ENCODE measurements at regions not wholly inside any gene's neighbourhood (a gene's known extent, or its start where the extent isn't known, plus 50 kb on each side); places are given as distances from the start of the nearest gene placed in this dataset.

GRCh38 chr1:232379063-232379434, 250.9 kb downstream of the SIPA1L2 start:
- H3K27ac ChIP-seq, result peak overlapping the region in 4 of 10 donors; percentile 50 to 77 (median 63)
- ATAC-seq (no peak), DNase-seq (no peak)
- H3K9me3 ChIP-seq, result no peaks in the 10 kb centered on the region
- 75 to 77% methylated on average over 7 of the region's 7 CpGs for WGBS, 2 donors
- H3K36me3 ChIP-seq, result no peaks in the 10 kb centered on the region
- TF ChIP-seq CTCF (IDR thresholded peaks at IDR 0.05), result no peak
- no peaks in the 10 kb centered on the region for H3K27me3 ChIP-seq
- no peak overlapping the region for H3K4me3 ChIP-seq
- intact Hi-C loops (cut with DNase I), result no loop called here
- peaks cover 10 to 36% (median 27%) of the 10 kb centered on the region in 9 donors for H3K4me1 ChIP-seq

GRCh38 chr1:232378266-232379062, 251.5 kb downstream of the SIPA1L2 start:
- Histone ChIP-seq H3K27ac (peak overlapping the region in 9 of 10 donors; percentile 16 to 77 (median 50)), H3K4me1 (peaks cover 10 to 33% (median 27%) of the 10 kb centered on the region in 9 donors), H3K36me3 (no peaks in the 10 kb centered on the region), H3K9me3 (no peaks in the 10 kb centered on the region), H3K4me3 (no peak overlapping the region), H3K27me3 (no peaks in the 10 kb centered on the region)
- TF ChIP-seq CTCF (IDR thresholded peaks at IDR 0.05), result no peak
- DNase-seq (peak in 1 of 2 donors; percentile 28), ATAC-seq (peak in 5 of 8 donors; percentile 46 to 67 (median 50))
- WGBS, 2 donors, result 71 to 72% methylated on average over 13 of the region's 13 CpGs
- intact Hi-C loops (cut with DNase I), result no loop called here

- no peak overlapping the region for H3K4me3 ChIP-seq
- H3K36me3 ChIP-seq, result no peaks in the 10 kb centered on the region
- 34 to 66% methylated on average over 3 of the region's 3 CpGs for WGBS, 2 donors
- H3K4me1 ChIP-seq, result peaks cover 10 to 33% (median 27%) of the 10 kb centered on the region in 9 donors
- H3K27me3 ChIP-seq, result no peaks in the 10 kb centered on the region
- DNase-seq (peak in 1 of 2 donors; percentile 66), ATAC-seq (peak in 6 of 8 donors; percentile 30 to 75 (median 65))
- intact Hi-C loops (cut with DNase I), result no loop called here
- no peak for TF ChIP-seq CTCF (IDR thresholded peaks at IDR 0.05)
- peak overlapping the region in 7 of 10 donors; percentile 40 to 77 (median 61) for H3K27ac ChIP-seq
- H3K9me3 ChIP-seq, result no peaks in the 10 kb centered on the region
Observed at GRCh38 chr1:232377494-232377770, 252.5 kb downstream of the SIPA1L2 start.

GRCh38 chr1:232376632-232377493, 253.1 kb downstream of the SIPA1L2 start:
- Histone ChIP-seq H3K36me3 (no peaks in the 10 kb centered on the region), H3K27ac (peak overlapping the region in 8 of 10 donors; percentile 40 to 77 (median 54)), H3K4me1 (peaks cover 10 to 33% (median 27%) of the 10 kb centered on the region in 9 donors), H3K9me3 (no peaks in the 10 kb centered on the region), H3K4me3 (no peak overlapping the region), H3K27me3 (no peaks in the 10 kb centered on the region)
- 61 to 64% methylated on average over 16 of the region's 16 CpGs for WGBS, 2 donors
- intact Hi-C loops (cut with DNase I), result no loop called here
- peak; percentile 47 to 86 (median 62) for ATAC-seq
- TF ChIP-seq CTCF (IDR thresholded peaks at IDR 0.05), result no peak
- peak; percentile 29 to 42 for DNase-seq
